Kasumi-1 (cell line): ENCODE measurements at regions not wholly inside any gene's neighbourhood (a gene's known extent, or its start where the extent isn't known, plus 50 kb on each side); places are given as distances from the start of the nearest gene placed in this dataset.
A peak's percentile ranks its signal among the peaks of the same experiment; 100 is the strongest.

Source experiments
- DNase-seq, 2 experiments: peaks; one replicate each; lab custom pipeline; 2025; lab: John Stamatoyannopoulos, UW

DNA sequence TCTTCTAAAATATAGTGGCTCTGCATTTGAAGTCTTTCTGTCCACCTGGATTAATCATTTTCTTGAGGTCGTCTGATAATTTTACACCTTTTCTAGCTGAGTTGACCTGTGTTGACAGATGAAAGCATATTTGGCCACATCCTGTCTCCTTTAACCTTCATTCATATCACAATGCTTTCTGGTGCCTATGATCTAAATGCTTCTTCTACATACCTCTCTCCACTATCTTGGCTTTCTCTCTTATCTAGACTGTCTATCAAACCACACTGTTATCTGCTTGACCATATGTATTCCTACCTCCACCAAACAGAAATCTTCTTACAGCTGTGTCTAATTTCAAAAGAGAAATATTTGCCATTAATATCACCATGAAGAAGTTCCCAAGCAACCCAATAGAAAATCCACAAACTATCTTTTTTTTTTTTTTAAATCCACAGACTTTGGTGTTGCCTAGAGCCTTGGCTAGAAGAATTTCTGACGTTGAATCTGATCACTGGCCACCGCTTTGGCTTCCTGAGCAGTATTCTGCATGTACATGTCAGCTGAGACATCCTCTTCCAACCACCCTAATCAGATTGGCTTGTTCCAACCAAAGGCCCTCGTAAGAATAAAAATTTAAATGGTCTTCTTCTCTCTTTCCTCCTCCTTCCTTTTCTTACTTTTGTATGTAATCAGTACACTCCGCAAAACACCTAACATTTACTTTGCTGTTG lies 66.3 kb upstream of the SP4 start:
- no peak for DNase-seq

DNA sequence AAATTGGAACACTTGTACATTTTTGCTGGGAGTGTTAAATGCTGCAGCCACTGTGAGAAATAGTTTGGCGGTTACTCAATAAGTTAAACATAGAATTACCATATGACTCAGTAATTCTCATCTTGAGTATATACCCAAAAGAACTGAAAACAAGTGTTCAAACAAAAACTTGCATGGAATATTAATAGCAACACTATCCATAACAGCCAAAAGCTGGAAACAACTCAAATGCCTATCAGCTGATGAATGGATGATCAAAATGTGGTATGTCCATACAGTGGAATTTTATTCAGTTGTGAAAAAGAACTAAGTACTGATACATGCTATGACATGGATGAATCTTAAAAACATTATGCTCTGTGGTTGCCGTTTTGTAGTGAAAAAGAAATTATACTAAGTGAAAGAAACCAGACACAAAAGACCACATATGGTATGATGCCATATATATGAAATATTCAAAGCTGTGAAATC lies 63.0 kb upstream of the SP4 start:
- no peak for DNase-seq

DNA sequence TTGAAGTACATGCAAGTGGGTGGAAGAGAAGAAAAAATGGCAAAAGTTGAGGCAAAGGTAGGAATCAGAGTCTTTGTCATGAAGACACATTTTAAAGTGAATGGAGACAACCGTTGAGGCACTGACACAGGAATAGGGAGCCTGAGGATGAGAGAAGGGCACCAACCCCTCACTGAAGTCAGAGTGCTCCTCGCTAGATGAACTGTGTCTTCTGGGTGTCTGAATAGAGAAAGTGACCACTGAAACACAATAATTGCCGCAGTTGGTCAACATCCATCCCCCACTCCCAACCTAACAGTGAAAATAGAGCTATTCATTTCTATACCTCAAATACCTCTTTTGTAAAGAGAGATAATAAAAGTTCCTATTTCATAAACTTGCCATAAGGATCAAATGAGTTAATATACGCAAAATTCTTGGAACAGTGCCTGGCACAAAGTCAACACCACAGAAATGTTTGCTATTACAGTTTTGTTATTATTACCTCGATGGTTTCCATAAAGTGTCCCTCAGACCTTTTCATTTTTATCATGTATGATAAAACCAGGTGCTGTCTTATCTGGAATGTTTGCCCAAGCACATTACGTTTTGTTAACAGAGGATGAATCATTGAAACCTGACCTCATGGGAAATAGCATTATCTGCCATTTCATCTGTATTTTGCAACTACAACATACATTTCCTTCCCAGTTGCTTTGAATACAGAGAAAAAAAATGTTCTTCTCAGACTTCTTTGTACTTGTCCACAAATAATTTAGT lies 61.8 kb upstream of the SP4 start:
- peak in 1 of 2 experiments; percentile 29 for DNase-seq

DNA sequence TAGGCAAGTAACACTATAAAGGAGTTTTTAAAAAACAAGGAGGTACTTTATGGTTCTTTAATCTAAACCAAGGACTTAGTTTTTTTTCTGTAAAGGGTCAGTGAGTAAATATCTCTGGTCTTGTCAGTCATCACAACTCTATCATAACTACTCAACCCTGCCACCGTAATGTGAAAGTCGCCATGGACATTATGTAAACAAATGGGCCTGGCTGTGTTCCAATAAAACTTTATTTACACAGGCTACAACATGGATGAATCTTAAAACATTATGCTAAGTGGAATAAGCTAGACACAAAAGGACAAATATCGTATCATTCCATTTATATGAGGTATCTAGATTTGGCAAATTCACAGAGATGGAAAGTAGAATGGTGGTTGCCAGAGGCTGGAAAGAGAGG lies 60.8 kb upstream of the SP4 start:
- no peak for DNase-seq

DNA sequence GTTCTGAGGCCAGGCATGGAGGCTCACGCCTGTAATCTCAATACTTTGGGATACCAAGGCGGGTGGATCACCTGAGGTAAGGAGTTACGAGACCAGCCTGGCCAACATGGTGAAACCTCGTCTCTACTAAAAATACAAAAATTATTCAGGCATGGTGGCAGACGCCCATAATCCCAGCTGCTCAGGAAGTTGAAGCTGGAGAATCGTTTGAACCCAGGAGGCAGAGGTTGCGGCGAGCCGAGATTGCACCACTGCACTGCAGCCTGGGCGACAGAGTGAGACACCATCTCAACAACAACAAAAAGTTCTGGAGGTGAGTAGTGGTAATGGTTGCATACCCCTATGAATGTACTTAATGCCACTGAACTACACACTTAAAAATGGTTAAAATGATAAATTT lies 60.3 kb upstream of the SP4 start:
- no peak for DNase-seq

DNA sequence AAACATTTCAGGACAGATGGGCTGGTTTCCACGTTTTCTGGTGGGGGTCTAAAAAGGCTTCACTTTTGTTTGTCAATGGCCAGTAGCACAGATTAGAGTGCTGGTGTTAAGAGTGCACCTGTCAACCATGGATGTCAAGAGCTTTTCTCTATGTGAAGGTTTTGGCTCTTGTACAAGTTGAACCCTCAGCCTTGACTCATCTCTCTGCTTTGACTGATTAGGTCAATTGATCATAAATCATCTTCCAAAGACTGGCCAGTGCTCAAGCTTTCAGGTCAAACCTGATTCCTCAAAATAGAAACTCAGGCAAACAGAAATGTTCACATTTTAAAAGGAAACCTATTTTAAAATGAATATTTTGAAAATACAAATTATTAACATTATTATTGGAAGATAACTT lies 59.6 kb upstream of the SP4 start:
- DNase-seq: no peak

DNA sequence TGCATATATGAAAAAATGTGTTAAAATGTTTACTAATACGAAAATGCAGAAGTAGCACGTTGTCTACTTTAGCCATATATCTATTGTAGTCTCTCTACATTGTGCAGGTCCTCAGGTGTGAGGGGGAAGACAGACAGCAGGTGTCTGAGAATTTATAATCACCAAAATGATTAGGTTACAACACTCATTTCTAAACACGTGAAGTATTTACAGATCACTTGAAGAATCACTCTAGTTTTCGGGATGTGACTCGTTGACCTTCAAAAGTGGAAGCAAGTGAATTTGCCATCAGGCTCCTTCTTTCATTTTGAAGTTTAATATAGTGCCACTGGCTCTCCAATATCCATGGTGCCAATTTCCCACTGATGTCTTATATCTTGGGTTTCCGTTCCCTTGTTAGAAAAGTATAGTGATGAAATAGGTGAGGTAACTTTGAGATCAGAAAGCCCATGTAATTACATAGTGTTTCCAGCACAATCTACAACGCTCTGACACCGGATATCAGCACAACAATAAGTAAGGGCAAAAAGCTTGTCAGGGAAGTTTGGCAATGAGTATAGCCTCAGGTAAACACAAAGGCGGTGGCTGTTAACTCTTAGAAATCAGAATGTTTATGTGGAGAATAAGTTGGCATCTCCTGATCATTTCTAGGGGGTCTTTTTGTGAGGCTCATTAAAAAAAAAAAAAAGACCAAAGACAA lies 57.5 kb upstream of the SP4 start:
- no peak for DNase-seq

DNA sequence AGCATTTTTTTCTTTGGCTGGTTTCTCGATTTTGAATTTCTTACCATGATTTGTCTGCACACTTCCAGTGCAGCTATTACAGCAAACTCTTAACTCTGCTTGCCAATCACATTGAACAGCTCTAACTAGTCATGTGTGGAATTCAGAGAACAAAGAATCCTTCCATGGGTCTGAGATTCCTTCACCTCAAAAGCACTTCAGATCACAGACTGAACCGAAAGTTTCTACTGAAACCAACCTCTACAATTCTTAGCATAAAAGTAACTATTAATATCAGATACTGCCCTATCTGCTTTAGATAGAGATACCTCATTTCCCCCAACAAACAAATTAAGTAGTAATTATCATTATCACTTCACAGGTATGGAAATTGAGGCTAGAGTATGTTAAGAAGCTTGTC lies 56.5 kb upstream of the SP4 start:
- DNase-seq: no peak

DNA sequence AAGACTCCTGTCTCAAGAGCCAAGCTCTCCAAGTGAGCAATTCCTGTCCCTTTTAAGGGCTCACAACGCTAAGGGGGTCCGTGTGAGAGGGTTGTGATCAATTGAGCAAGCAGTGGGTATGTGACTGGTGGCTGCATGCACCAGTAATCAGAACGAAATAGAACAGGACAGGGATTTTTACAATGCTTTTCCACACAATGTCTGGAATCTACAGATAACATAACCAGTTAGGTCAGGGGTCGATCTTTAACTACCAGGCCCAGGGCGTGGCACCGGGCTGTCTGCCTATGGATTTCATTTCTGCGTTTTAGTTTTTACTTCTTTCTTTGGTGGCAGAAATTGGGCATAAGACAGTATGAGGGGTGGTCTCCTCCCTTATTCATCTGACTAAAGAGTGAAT lies 54.9 kb upstream of the SP4 start:
- DNase-seq: no peak

DNA sequence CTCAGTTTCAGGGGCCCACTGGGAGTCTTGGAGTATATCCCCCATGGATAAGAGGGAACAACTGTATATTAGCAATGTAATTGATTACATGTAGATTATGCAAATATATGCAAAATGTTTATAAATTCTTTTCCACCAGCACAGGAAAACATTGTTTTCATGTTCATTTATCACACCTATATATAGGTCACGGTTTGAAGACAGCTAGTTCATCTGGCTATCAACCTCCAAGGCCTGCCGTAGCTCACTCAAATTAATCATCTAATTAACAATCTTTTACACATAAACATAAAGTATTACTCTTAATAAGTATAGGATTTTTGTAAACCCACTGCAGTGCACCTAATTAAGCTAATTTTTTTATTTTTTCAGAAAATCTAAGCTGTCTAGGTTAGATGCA lies 53.7 kb upstream of the SP4 start:
- no peak for DNase-seq

DNA sequence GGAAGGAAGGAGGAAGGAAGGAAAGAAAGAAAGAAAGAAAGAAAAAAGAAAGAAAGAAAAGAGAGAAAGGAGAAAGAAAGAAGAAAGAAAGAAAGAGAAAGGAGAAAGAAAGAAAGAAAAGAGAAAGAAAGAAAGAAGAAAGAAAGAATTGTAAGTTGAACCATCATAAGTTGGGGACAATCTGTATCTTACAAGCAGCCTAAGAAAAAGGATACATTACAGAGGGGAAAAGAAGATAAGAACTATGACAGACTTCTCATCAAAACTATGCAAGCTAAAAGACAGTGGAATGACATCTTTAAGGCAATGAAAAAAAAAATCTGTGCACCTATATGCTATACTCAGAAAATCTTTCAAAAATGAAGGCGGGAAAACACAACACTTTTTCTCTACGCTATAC lies 50.3 kb upstream of the SP4 start:
- peak in 1 of 2 experiments; percentile 18 for DNase-seq
